Activated CD8-positive, alpha-beta memory T cell treated with anti-CD3 and anti-CD28 coated beads, Interleukin-2, amount 50 U/mL, for 4 hours (primary cell): ENCODE measurements at regions not wholly inside any gene's neighbourhood (a gene's known extent, or its start where the extent isn't known, plus 50 kb on each side); places are given as distances from the start of the nearest gene placed in this dataset.
"Not testable (repeated sequence)": the region's sequence is repeated elsewhere in the genome, so short reads cannot be mapped to it uniquely, and the experiment has no call there.

ENCODE experiments used
- DNase-seq: peaks from one replicate; pipeline ENCODE4 v3.0.0-alpha.2; 2020

DNA sequence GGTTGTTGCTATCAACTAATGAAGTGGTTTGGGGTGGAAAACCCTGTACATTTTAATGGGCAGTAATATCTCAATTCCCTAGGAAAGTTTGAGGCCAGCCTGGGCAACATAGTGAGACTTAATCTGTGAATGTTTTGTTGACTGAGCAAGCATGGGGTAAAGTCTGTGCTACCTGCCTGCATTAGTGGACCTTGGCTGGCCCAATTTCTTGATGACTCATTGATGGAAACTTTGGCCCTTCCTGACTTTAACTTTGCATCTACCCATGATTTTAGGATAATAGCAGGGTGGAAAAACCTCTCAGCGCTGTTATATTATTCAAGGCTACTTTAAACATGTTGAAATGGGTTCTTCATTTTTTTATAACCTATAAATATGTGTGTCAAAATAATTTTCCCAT is 389.4 kb upstream of the RORB start:
- no peak for DNase-seq

DNA sequence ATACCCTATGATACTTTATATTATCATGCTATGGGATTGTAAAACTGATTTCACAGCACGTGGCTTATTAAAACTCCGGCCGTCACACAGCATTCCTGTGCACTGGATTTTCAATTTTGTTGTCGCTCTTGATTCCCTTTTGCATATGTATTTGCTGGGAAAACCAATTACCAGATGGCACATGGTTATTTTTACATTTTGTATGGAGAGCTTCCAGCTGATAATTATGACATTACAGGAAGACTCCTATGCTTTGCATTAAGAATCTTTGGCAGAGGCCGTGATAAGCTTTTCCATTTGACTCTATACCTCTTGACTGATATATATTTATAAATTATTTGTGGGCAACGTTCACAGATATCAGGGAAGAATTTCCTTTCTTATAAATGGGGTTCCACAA is 381.2 kb upstream of the RORB start:
- no peak for DNase-seq

DNA sequence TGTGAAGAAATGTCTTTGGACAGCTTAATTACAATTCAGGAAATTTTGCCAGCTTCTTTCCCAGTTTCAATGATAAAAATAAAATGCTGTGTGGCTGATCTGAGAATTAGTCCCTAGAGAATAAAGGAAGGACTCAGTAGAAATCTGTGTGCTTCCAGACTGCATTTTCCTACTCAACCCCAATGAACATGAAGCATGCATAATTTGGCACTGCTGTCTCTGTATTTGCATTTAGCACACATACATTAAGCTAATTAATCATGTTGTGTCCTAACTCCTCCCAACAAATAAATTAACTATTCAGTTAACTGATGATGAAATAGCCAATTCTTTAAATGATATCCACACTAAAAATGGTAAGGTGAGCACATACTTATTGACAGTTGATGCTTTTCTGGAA is 380.0 kb upstream of the RORB start:
- no peak for DNase-seq

DNA sequence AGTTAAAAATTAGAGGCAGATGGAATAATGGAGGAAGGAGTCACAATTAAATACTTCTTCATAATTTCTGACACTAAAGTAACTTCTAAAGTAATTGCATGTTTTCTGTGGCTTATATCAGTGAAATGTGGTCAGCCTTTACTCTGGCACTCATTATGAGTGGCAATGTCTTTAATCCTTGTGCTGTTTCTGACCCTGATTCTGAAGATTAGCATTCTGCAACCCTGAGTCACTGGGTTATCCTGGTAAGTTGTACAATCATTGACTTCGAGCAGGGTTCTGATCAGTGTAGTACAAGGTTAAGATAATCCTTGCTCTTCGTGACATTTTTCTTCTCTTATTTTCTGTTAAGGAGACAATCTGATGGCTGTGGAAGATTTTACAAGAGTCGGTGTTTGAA is 379.4 kb upstream of the RORB start:
- DNase-seq = no peak

DNA sequence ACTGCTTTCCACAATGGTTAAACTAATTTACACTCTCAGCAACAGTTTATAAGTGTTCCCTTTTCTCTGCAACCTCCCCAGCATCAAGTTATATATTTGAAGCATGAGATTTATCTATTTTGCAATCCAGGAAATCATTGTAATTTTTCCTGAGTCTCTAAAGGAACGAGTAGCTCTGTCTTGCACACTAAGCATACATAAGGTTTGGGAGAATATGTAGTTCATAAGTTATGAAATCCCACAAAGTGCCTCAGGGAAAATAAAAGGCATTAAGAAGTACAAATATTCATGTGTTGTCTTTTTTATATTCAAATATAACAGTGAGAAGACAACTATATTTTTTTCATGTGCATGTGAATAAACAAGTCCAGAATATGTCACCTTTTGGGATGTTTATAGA is 377.1 kb upstream of the RORB start:
- no peak for DNase-seq

DNA sequence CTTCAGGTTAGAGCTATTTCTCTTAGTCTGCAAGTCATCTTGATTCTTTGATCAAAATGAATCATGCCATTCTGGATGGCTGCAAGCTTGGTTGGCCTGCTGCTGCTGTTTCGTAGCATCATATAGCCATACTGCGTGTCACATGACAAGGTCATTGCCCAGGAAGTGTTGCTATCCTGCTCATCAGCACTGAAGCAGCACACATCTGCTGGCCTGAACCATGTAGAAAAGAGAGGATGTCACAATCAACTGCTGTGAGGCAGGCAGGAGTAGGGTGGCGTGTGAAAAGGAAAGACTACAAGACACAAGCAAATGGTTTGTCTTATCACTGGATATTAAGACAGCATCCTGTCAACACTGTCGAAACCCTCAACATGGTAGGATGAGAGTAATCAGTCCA is 376.7 kb upstream of the RORB start:
- no peak for DNase-seq

DNA sequence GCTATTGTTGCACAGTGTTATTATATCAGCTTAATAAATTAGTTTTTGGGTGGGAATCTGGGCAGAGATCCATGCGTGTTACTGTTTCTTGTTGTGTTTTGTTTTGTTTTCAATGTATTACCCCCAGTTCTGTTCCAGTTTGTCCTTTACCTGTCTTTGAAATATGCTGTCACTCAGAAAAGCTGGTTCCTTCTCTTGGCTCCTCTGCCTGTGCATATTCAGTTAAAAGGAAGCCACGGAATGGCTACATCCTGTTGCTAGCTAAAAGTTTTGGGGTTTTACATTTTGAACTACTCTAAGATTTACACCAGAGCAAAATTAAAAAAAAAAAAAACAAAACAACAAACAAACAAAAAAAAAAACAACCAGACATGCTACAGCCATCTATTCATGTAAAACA is 374.9 kb upstream of the RORB start:
- DNase-seq = no peak

DNA sequence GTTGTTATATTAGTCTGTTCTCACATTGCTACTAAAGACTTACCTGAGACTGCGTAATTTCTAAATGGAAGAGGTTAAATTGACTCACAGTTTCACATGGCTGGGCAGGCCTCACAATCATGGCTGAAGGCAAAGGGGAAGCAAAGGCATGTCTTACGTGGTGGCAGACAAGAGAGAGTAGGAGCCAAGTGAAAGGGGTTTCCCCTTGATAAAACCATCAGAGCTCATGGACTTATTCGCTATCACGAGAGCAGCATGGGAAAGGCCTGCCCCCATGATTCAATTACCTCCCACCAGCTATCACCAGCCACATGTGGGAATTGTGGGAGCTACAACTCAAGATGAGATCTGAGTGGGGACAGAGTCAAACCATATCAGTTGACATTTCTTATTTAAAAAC is 374.5 kb upstream of the RORB start:
- DNase-seq = no peak

DNA sequence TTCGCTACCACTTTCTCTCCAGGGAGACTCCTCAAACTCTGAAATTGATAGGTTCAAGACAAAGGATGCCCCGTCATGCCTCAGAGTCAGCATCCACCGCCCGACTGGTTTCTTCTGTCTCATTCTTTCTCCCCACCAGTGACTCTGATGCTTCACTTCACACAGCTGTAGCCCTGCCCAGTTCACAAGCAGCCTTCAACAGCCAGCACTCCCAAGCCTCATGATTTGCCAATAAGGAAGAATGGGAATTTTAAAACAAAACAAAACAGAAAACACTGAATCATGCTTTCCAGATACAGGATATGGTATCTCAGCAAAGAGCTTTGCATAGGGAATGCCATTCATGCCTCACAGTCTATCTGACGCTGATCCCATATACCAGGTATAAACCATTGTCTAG is 371.2 kb upstream of the RORB start:
- no peak for DNase-seq

DNA sequence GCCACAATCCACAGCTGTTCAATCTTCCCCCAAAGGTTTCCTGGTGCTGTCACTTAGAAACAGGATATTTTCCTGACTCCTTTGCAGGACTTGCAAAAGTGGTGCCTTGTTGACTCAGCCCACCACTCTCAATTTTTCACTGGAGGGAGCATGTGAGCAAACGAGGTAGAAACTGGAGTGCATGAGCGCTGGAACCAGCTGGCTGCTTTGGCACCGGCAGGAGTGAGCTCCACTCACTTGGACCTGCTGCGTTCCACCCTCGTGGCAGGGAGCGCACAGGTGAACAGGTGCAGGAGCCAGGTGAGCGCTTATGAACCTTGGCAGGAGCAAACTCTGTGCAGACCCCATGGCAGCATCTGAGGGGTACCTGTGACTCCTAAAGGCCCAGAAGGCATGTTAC is 364.1 kb upstream of the RORB start:
- DNase-seq = no peak

DNA sequence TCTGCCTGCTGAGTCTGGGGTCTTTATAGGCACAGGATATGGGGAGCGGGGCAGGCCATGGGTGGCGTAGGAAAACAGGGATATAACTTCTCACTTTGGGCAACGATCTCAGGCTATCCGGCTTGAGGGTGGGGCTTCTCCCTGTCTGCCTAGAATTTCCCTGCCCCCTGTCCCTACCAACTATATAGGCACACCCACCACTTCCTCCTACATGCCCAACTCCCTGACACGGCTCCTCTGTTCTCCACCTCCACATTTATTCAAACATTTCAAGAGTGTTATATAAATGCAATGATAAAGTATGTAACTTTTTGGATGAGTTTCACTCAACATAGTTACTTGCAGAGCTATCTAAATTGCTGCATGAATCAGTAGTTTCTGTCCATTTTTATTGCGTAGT is 363.2 kb upstream of the RORB start:
- DNase-seq = no peak

DNA sequence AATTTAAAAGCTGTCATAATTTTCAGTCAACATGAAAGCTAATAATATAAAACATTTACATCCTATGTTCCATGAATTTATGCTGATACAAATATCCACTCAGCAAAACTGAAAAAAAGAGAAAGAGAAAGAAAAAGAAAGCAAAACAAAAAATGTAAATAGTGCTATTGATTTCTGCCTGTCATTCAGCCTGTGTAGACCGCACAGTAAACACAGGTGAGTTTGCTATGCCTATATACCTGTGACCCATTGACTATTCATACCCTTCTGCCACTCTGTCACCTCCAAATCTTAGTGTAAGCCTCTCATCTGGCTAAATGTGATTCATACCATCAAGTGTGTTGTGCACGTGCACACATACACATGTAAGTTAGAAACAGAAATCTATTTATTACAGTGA is 359.0 kb upstream of the RORB start:
- DNase-seq = no peak

DNA sequence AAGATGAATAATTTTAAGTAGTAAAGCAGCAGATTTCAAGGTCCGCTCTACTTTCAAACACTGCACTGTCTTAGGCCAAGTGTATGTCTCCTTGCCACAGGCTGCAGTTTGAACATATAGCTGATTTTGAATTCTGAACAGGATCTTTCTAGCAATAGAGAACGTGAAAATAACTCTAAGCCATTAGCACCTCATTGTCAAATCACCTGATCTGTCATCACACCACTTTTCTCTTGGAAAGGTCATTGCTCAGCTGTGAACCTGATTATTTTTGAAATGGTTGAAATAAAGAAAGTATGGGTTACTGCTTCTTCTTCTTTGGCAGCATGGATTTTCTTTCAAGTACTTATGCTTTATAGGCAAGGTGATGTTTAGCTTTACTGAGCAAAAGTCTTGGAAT is 357.0 kb upstream of the RORB start:
- DNase-seq = no peak

DNA sequence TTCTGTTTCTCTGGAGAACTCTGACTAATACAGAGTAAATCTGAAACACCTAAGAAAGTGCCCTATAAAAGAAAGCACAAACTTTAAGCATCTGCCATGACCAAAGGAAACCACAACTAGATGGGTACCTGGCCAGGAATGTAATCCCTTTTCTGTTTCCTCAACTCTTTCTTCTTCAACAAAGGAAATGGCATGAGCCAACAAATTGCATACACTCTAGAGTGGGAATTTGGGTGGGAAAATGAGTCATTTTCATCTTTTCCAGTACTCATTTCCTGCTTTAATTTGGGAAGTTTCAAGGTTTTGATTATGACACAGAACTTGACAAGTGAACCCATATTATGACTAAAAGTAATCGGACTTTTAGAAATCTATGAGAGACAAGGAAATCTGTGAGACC is 349.2 kb upstream of the RORB start:
- DNase-seq = no peak

DNA sequence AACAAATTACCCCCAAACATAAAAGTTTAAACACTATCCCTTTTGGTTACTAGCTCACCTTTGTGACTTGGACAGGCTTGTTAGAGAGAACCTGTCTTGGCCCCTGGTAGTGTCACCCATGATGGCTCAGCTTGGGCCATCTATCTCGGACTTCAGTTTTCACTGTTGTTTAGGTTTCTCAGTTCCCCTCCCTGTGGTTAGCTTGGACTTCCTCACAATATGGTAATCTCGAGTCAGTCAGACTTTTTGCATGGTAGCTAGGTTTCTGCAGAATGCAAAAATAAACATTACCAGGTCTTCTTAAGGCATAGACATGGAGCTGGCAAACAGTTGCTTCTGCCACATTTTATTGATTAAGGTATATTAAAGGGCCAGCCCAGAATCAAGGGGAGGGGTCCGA is 324.3 kb upstream of the RORB start:
- no peak for DNase-seq

DNA sequence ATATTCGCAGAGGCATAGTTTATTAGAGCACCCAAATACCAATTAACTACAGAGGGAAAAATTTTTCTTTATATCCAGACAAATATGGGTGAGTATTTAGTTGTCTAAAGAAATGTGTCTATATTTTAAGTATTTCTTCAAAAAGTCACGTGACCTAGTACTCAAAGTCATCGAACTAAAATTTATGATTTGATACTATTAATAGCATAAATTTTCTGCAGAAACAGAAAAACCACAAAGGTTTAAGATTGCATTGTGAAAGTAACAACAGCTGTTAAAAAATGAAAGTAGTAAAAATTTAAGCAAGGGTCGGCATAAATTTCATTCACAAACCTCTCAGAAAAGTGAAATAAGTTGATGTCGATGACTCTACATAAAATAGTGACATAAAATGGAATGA is 323.9 kb upstream of the RORB start:
- no peak for DNase-seq

DNA sequence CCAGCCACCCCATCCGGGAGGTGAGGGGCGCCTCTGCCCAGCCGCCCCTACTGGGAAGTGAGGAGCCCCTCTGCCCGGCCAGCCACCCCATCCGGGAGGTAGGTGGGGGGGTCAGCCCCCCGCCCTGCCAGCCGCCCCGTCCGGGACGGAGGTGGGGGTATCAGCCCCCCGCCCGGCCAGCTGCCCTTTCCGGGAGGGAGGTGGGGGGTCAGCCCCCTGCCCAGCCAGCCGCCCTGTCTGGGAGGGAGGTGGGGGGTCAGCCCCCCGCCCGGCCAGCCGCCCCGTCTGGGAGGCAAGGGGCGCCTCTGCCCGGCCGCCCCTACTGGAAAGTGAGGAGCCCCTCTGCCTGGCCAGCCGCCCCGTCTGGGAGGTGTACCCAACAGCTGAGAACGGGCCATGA is 299.4 kb upstream of the RORB start:
- not testable (repeated sequence) for DNase-seq

DNA sequence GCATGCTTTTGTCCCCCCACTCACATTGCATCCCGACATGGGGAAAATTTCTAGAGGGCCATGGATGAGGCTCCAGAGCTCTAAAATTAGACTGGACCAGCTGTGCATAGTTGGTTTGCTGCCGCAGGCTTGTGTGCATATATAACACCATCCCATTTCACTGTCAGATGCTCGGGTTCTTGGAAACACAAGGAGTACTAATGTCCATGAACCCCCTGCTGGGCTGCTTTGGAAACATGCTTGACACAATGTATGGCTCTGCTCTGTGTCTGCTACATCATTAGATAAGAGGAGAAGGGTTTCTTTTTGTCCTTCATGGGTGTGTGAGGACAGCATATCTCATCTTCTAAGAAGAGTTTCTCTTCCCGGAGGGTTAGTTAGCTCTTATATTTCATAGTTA is 292.1 kb upstream of the RORB start:
- no peak for DNase-seq

DNA sequence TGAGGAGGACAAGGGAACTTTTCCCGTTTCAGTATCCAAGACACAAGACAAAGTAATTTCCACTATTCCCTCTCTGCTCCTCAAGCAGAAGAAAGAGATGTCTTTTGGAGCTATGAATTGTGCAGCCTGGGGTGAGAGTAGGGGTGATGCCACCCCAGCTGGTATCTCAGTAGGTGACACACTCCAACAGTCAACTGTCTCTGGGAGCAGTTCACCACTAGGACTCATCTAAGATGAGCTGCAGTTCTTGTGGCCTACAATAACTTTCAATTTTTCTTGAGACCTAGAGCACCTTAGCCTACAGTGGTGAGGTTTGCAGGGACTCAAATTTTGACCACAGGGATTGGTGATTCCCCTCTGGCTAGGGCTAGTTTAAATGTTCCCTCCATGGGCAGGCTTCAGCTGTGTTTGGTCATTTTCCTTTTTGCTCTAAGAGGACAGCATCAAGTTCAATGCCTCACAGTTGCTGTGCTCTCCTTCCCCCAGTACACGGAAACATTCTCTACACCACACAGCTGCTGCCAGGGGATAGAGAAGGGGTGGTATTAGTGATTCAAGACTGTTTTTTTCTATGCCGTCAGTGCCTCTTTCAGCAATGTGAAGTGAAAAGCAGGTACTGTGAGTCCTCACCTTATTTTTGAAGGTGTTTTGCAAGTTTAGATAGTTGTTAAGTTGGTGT is 278.6 kb upstream of the RORB start:
- no peak for DNase-seq

DNA sequence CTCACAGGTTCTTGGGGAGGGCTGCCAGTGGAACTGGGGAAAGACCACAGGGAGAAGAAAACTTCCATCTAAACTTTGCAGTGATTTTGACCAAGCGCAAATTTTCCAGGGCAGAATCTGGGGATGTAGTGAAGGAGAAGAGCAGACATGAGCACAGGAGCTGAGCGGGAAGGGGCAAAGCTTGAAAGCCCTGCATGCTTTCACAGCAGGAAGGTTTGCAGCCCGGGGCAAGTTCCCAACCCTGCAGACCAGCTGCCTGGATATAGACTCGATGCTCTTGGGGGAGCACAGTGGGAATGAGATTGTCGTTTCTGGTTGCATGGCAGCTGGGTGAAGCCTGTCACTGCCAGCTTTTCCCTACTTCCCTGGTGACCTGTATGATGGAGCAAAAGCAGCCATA is 276.8 kb upstream of the RORB start:
- DNase-seq = no peak

DNA sequence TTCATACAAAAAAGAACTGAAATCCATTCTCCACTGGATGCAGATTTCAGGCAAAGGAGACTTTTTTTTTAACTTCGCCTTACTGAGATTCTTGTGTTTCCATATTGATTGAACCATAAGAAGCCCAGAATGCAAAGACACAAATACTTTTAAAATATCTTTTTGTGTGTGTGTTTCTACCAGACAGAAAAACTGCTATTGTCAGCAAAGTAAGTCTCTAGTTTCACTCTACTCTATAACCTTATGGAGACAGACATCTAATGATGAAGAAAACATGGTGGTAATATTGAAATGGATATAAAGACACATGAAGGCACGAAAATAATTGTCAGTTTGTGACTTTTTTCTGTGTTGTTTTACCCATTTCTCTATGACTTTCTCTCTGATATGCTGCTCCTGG is 260.3 kb upstream of the RORB start:
- no peak for DNase-seq

DNA sequence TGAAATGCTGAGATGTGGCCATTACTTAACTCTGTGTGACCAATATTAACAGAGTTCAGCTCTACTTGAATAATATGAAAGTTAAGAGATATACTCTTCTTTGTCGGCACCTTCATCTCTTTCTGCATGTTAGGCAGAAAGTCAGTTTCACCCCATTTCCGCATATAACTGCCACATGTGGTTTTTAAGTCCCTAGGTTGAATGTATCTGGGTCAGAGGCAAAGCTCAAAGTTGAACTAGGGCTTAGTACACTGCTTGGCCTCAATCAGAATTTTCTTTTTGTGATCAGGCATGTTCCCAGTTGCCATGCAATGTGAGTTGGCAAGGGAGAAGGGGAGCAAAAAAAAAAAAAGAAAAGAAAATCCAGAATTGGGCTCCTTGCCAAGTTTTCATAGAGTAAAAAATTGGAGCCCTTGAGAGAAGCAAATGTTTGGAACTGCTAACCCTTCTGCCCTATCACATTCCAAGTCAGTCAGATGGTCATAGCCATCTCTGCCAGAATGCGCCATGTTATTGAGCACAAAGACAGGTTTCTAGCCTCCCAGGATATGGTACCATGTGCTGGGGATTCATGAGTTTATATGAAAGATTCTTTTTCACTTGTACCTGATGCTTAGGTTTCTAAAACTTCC is 251.2 kb upstream of the RORB start:
- no peak for DNase-seq

DNA sequence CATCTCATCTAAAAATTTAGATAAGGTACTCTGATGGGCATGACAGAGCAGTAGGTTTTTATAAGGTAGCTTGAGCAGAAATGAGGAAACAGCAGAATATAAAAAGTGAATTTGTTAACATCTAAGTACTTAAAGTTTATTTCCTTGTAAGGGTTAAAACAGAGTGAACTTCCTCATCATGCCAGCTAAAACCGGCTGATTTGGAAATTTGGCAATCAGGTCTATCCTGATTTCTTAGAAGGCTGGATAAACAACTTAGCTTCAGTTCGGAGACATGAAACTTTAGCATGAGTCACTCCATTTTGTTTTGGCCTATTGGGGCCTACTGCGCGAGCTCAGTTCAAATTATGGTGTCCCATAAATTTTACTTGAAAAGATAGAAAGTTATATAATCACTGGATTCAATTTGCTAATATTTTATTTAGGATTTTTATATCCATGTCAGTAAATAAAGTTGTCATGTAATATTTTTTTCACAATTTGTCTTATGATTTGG is 241.6 kb upstream of the RORB start:
- DNase-seq = no peak

DNA sequence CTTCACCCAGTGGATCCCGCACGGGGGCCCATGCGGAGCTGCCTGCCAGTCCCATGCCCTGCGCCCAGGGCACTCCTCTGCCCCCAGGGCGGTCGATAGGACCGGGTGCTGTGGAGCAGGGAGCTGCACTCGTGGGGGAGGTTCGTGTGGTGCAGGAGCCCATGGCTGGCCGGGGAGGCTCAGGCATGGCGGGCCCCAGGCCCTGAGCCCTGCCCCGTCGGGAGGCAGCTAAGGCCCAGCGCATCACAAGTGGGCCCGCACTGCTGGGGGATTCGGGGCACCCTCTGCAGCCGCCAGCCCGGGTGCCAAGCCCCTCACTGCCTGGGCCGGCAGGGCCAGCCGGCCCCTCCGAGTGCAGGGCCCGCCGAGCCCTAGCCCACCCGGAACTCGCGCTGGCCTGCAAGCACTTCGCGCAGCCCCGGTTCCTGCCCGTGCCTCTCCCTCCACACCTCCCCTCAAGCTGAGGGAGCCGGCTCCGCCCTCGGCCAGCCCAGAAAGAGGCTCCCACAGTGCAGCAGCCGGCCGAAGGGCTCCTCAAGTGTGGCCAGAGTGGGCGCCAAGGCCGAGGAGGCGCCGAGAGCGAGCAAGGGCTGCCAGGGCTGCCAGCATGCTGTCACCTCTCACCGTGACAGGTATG is 221.1 kb upstream of the RORB start:
- no peak for DNase-seq

DNA sequence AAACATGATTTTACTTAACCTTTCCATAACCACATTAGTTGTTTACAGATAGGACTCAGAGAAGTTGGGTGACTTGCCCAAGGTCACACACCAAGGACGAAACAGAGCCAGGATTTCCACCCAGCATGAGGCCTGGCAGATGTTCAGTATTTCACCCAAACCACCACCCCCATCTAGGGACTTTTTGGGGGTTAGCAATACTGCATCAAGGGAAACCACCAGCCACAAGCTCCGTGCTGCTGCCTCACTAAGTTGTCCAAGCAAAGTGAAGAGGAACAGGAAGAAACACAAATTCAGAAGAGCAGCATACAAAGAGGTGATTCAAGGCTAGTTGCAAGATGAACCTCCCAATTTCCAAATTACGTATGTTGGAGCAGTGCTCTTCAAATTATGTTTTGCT is 219.6 kb upstream of the RORB start:
- no peak for DNase-seq
